ENCODE measurements at regions not wholly inside any gene's neighbourhood (a gene's known extent, or its start where the extent isn't known, plus 50 kb on each side); places are given as distances from the start of the nearest gene placed in this dataset.

- intact Hi-C loops (cut with DNase I), result no loop called here
- ATAC-seq, result no peak
- 40 to 46% methylated on average over 3 of the region's 3 CpGs for WGBS, 2 donors
Observed at GRCh38 chr5:58322453-58322852, 137.4 kb downstream of the PLK2 start.

GRCh38 chr5:58318468-58318867, 141.4 kb downstream of the PLK2 start:
- Histone ChIP-seq H3K27me3 (no peaks in the 10 kb centered on the region), H3K4me1 (no peaks in the 10 kb centered on the region), H3K4me3 (no peak overlapping the region), H3K9me3 (no peaks in the 10 kb centered on the region), H3K36me3 (replicated peaks in 1 of 2; ENCODE audit: insufficient read depth in 1 of 2, low read depth in 2 of 2) (no peaks in the 10 kb centered on the region), H3K27ac (no peak overlapping the region)
- intact Hi-C loops (cut with DNase I), result no loop called here
- ATAC-seq, result no peak
- TF ChIP-seq POLR2A (IDR thresholded peaks at IDR 0.05) (no peak), CTCF (IDR thresholded peaks at IDR 0.05) (no peak)
- no peak for DNase-seq
- whole genome bisulfite sequencing, 2 donors, result 92% methylated on average over 1 of the region's 1 CpG

More at GRCh38 chr5:58322453-58322852, 137.4 kb downstream of the PLK2 start:
- no peaks in the 10 kb centered on the region for H3K27me3 ChIP-seq
- no peak overlapping the region for H3K4me3 ChIP-seq
- no peaks in the 10 kb centered on the region for H3K4me1 ChIP-seq
- H3K9me3 ChIP-seq, result no peaks in the 10 kb centered on the region
- H3K27ac ChIP-seq, result no peak overlapping the region
- H3K36me3 ChIP-seq (replicated peaks in 1 of 2; ENCODE audit: insufficient read depth in 1 of 2, low read depth in 2 of 2), result no peaks in the 10 kb centered on the region
- DNase-seq, result no peak
- TF ChIP-seq POLR2A (IDR thresholded peaks at IDR 0.05), result no peak
- TF ChIP-seq CTCF (IDR thresholded peaks at IDR 0.05), result no peak

- no peaks in the 10 kb centered on the region for H3K36me3 ChIP-seq (replicated peaks in 1 of 2; ENCODE audit: insufficient read depth in 1 of 2, low read depth in 2 of 2)
- no peaks in the 10 kb centered on the region for H3K4me1 ChIP-seq
- no peaks in the 10 kb centered on the region for H3K9me3 ChIP-seq
- TF ChIP-seq POLR2A (IDR thresholded peaks at IDR 0.05) (no peak), CTCF (IDR thresholded peaks at IDR 0.05) (no peak)
- H3K27ac ChIP-seq, result no peak overlapping the region
- no peak for DNase-seq
- H3K27me3 ChIP-seq, result no peaks in the 10 kb centered on the region
- no peak overlapping the region for H3K4me3 ChIP-seq
- intact Hi-C loops (cut with DNase I), result no loop called here
- no peak for ATAC-seq
Observed at GRCh38 chr5:58317808-58318207, 142.1 kb downstream of the PLK2 start.

GRCh38 chr5:58317009-58317408, 142.9 kb downstream of the PLK2 start:
- Histone ChIP-seq H3K36me3 (replicated peaks in 1 of 2; ENCODE audit: insufficient read depth in 1 of 2, low read depth in 2 of 2) (no peaks in the 10 kb centered on the region), H3K4me1 (no peaks in the 10 kb centered on the region), H3K4me3 (no peak overlapping the region), H3K9me3 (no peaks in the 10 kb centered on the region), H3K27me3 (no peaks in the 10 kb centered on the region), H3K27ac (no peak overlapping the region)
- DNase-seq (no peak), ATAC-seq (no peak)
- intact Hi-C loops (cut with DNase I), result no loop called here
- WGBS, 2 donors, result 88 to 91% methylated on average over 7 of the region's 7 CpGs
- no peak for TF ChIP-seq CTCF (IDR thresholded peaks at IDR 0.05)
- no peak for TF ChIP-seq POLR2A (IDR thresholded peaks at IDR 0.05)

GRCh38 chr5:58315794-58316193, 144.1 kb downstream of the PLK2 start:
- TF ChIP-seq POLR2A (IDR thresholded peaks at IDR 0.05), result no peak
- TF ChIP-seq CTCF (IDR thresholded peaks at IDR 0.05), result no peak
- 88% methylated on average over 1 of the region's 1 CpG for WGBS, 2 donors
- H3K27ac ChIP-seq, result no peak overlapping the region
- no peak overlapping the region for H3K4me3 ChIP-seq
- ATAC-seq (no peak), DNase-seq (no peak)
- intact Hi-C loops (cut with DNase I), result no loop called here
- H3K36me3 ChIP-seq (replicated peaks in 1 of 2; ENCODE audit: insufficient read depth in 1 of 2, low read depth in 2 of 2), result no peaks in the 10 kb centered on the region
- H3K4me1 ChIP-seq, result no peaks in the 10 kb centered on the region
- no peaks in the 10 kb centered on the region for H3K27me3 ChIP-seq
- H3K9me3 ChIP-seq, result no peaks in the 10 kb centered on the region
